Natural killer cell treated with Interleukin-12 subunit alpha and Interleukin-12 subunit beta and Interleukin-15 and Interleukin-18, amount 100 ng/mL, for 72 hours (primary cell): ENCODE measurements at regions not wholly inside any gene's neighbourhood (a gene's known extent, or its start where the extent isn't known, plus 50 kb on each side); places are given as distances from the start of the nearest gene placed in this dataset.
"Not testable (repeated sequence)": the region's sequence is repeated elsewhere in the genome, so short reads cannot be mapped to it uniquely, and the experiment has no call there.

Experiments used
- ATAC-seq, 2 donors: fragments of 150-1000 bp; cut with Tn5 transposase in 1 of 2; sonication (Bioruptor Pico), chemical (Tn5 transposase) in 1 of 2; 2 replicates each; pipeline ENCODE4 v1.10.0; 2021
- DNase-seq: peaks from one replicate; pipeline ENCODE4 v3.0.0; 2022; ENCODE audit warnings: low spot score
- H3K27ac Mint-ChIP-seq, 2 donors: 1 replicate in 1 of 2; 2 replicates in 1 of 2; pipeline ENCODE4 v1.8.0; 2022; ENCODE audit warnings: mixed read lengths in 2 of 2, mild to moderate bottlenecking in 1 of 2, moderate library complexity in 1 of 2
- H3K27me3 Mint-ChIP-seq, 2 donors: 1 replicate in 1 of 2; 2 replicates in 1 of 2; pipeline ENCODE4 v1.8.0; 2022; ENCODE audit warnings: mixed read lengths in 2 of 2
- H3K36me3 Mint-ChIP-seq: one replicate; pipeline ENCODE4 v1.8.0; 2022; ENCODE audit warnings: mixed read lengths
- H3K4me1 Mint-ChIP-seq, 2 donors: 1 replicate in 1 of 2; 2 replicates in 1 of 2; pipeline ENCODE4 v1.8.0; 2022; ENCODE audit warnings: low read depth in 2 of 2, mixed read lengths in 2 of 2, mild to moderate bottlenecking in 1 of 2
- H3K4me3 Mint-ChIP-seq: one replicate; pipeline ENCODE4 v1.8.0; 2022; ENCODE audit warnings: mixed read lengths
- H3K9me3 Mint-ChIP-seq: 2 replicates; pipeline ENCODE4 v1.8.0; 2022; ENCODE audit warnings: mixed read lengths

DNA sequence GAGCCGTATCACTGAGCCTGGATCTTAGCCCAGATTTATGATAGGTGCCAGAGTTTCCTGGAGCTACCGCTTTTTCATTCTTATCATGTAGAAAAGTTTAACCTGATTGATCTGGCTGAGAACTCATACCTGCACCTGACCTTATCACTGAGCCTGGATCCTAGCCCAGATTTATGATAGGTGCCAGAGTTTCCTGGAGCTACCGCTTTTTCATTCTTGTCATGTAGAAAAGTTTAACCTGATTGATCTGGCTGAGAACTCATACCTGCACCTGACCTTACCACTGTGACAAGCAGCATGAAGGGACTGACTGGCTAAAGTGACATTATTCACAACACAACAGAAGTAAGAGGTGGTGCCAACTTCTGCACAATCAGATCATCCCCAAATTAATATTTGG, 1188.1 kb upstream of the FLRT2 start:
- not testable (repeated sequence) for H3K27ac Mint-ChIP-seq, H3K4me3 Mint-ChIP-seq, ATAC-seq, DNase-seq, H3K4me1 Mint-ChIP-seq, H3K36me3 Mint-ChIP-seq, H3K27me3 Mint-ChIP-seq
- H3K9me3 Mint-ChIP-seq, result peaks cover 20% of the 10 kb centered on the region

GRCh38 chr14:84343656-84344055, 1186.3 kb upstream of the FLRT2 start:
- Mint-ChIP-seq H3K36me3 (no peaks in the 10 kb centered on the region), H3K27me3 (no peaks in the 10 kb centered on the region), H3K9me3 (peaks cover 17% of the 10 kb centered on the region), H3K4me3 (no peak overlapping the region), H3K4me1 (no peaks in the 10 kb centered on the region), H3K27ac (no peak overlapping the region)
- DNase-seq (no peak), ATAC-seq (no peak)

DNA sequence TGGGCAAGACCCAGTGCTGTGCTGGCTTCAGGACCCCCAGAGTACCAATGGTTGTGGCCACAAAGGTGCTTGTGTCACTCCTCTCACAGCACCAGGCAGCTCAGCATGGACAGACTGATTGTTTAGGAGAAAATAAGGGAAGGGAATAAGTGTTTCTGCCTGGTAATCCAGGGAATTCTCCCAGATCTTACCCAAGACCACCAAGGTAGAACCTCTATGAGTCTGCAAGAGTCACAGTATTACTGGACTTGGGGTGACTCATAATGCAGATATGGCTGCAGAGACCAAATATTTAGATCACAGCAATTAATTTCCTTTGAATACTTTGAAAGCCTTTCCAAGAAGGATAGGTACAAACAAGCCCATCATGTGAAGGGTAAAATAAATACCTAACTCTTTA, 1178.3 kb upstream of the FLRT2 start:
- no peak overlapping the region for H3K4me3 Mint-ChIP-seq
- H3K9me3 Mint-ChIP-seq, result peaks cover 32% of the 10 kb centered on the region
- no peaks in the 10 kb centered on the region for H3K4me1 Mint-ChIP-seq
- peaks cover 4% of the 10 kb centered on the region for H3K36me3 Mint-ChIP-seq
- H3K27ac Mint-ChIP-seq, result no peak overlapping the region
- ATAC-seq, result no peak
- H3K27me3 Mint-ChIP-seq, result no peaks in the 10 kb centered on the region
- no peak for DNase-seq

DNA sequence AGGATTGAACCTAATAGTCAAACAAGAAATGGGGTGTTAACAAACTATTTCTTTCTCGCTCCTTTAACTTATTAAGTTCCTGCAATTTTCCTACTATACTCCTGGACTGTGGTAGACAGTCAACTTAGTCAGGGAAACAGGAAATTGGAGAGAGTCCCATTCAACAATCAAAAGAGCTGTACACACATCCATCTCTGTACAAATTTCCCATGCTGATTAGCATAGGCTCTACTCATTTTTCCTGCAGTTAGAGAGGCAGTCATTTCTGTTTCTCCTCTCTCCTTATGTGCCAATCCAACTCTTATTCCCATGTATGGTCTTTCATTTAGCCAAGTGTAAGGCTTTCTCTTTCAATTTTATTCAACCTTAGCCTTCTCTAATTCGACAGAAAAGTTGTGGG, 1168.5 kb upstream of the FLRT2 start:
- no peaks in the 10 kb centered on the region for H3K36me3 Mint-ChIP-seq
- no peak for DNase-seq
- no peaks in the 10 kb centered on the region for H3K4me1 Mint-ChIP-seq
- H3K27ac Mint-ChIP-seq, result no peak overlapping the region
- peaks cover 22% of the 10 kb centered on the region for H3K9me3 Mint-ChIP-seq
- no peaks in the 10 kb centered on the region for H3K27me3 Mint-ChIP-seq
- H3K4me3 Mint-ChIP-seq, result no peak overlapping the region
- ATAC-seq, result no peak

- peaks cover 21% of the 10 kb centered on the region for H3K9me3 Mint-ChIP-seq
- ATAC-seq (no peak), DNase-seq (no peak)
- no peaks in the 10 kb centered on the region for H3K4me1 Mint-ChIP-seq
- no peak overlapping the region for H3K27ac Mint-ChIP-seq
- H3K36me3 Mint-ChIP-seq, result no peaks in the 10 kb centered on the region
- no peak overlapping the region for H3K4me3 Mint-ChIP-seq
- no peaks in the 10 kb centered on the region for H3K27me3 Mint-ChIP-seq
Observed at GRCh38 chr14:84375235-84375634, 1154.7 kb upstream of the FLRT2 start.

DNA sequence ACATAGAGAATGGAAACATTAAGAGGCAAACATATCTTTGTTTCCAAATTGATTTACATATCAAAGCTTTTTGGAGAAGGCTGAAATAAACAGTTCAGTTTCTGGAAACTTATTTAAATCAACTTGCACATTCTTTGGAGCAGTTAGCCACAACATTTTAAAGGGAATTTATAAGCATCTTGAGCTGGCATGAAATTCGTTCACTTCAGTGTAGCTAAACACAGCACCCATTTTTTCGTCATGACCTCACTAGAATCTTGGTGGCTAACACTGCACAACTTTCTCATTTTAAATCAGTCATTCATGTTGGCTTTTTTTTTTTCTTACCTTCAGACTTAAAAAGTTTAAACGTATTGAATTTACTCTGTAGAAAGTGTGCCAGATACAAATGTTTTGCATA, 1139.9 kb upstream of the FLRT2 start:
- H3K27ac Mint-ChIP-seq, result no peak overlapping the region
- DNase-seq, result no peak
- H3K36me3 Mint-ChIP-seq, result no peaks in the 10 kb centered on the region
- no peaks in the 10 kb centered on the region for H3K4me1 Mint-ChIP-seq
- peaks cover 19% of the 10 kb centered on the region for H3K9me3 Mint-ChIP-seq
- no peaks in the 10 kb centered on the region for H3K27me3 Mint-ChIP-seq
- no peak overlapping the region for H3K4me3 Mint-ChIP-seq
- no peak for ATAC-seq

- ATAC-seq (no peak), DNase-seq (no peak)
- Mint-ChIP-seq H3K4me1 (no peaks in the 10 kb centered on the region), H3K27ac (no peak overlapping the region), H3K27me3 (no peaks in the 10 kb centered on the region), H3K36me3 (no peaks in the 10 kb centered on the region), H3K4me3 (no peak overlapping the region), H3K9me3 (peaks cover 24% of the 10 kb centered on the region)
Observed at GRCh38 chr14:84397631-84398030, 1132.3 kb upstream of the FLRT2 start.

DNA sequence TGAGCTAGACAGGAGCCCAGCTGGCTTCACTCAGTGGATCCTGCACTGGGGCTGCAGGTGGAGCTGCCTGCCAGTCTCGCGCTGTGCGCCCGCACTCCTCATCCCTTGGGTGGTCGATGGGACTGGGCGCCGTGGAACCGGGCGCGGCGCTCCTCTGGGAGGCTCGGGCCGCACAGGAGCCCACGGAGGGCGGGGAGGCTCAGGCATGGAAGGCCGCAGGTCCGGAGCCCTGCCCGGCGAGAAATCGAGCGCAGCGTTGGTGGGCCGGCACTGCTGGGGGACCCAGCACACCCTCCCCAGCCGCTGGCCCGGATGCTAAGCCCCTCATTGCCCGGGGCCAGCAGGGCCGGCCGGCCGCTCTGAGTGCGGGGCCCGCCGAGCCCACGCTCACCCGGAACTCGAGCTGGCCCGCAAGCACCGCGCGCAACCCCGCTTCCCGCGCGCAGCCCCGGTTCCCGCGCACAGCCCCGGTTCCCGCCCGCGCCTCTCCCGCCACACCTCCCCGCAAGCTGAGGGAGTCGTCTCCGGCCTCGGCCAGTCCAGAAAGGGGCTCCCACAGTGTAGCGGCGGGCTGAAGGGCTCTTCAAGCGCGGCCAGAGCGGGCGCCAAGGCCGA, 1130.5 kb upstream of the FLRT2 start:
- no peak overlapping the region for H3K4me3 Mint-ChIP-seq
- no peak for ATAC-seq
- no peak for DNase-seq
- no peaks in the 10 kb centered on the region for H3K27me3 Mint-ChIP-seq
- H3K9me3 Mint-ChIP-seq, result peaks cover 19% of the 10 kb centered on the region
- H3K4me1 Mint-ChIP-seq, result no peaks in the 10 kb centered on the region
- no peak overlapping the region for H3K27ac Mint-ChIP-seq
- H3K36me3 Mint-ChIP-seq, result no peaks in the 10 kb centered on the region

- H3K4me1 Mint-ChIP-seq, result no peaks in the 10 kb centered on the region
- no peaks in the 10 kb centered on the region for H3K27me3 Mint-ChIP-seq
- H3K9me3 Mint-ChIP-seq, result peaks cover 9% of the 10 kb centered on the region
- DNase-seq (no peak), ATAC-seq (no peak)
- no peaks in the 10 kb centered on the region for H3K36me3 Mint-ChIP-seq
- H3K4me3 Mint-ChIP-seq, result no peak overlapping the region
- H3K27ac Mint-ChIP-seq, result no peak overlapping the region
Observed at GRCh38 chr14:84401631-84402030, 1128.3 kb upstream of the FLRT2 start.

GRCh38 chr14:84403585-84403984, 1126.4 kb upstream of the FLRT2 start:
- peaks cover 5% of the 10 kb centered on the region for H3K9me3 Mint-ChIP-seq
- H3K4me3 Mint-ChIP-seq, result no peak overlapping the region
- H3K4me1 Mint-ChIP-seq, result no peaks in the 10 kb centered on the region
- no peaks in the 10 kb centered on the region for H3K36me3 Mint-ChIP-seq
- no peak overlapping the region for H3K27ac Mint-ChIP-seq
- DNase-seq (no peak), ATAC-seq (no peak)
- no peaks in the 10 kb centered on the region for H3K27me3 Mint-ChIP-seq

GRCh38 chr14:84404246-84404645, 1125.7 kb upstream of the FLRT2 start:
- no peak for ATAC-seq

DNA sequence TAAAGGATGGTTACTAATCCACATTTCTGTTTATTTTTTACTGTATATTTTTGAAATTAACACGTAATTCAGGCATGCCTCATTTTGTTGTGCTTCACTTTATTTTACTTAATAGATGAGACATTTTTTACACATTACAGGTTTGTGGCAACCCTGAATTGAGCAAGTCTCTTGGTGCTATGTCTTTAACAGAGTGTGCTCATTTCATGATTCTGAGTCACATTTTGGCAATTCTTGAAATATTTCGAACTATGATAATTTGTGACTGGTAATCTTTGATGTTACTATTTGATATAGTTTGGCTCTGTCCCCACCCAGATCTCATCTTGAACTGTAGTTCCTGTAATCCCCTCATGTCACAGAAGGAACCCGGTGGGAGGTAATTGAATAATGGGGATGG, 1120.5 kb upstream of the FLRT2 start:
- H3K4me3 Mint-ChIP-seq, result no peak overlapping the region
- no peak overlapping the region for H3K27ac Mint-ChIP-seq
- peaks cover 11% of the 10 kb centered on the region for H3K9me3 Mint-ChIP-seq
- ATAC-seq (no peak), DNase-seq (no peak)
- no peaks in the 10 kb centered on the region for H3K27me3 Mint-ChIP-seq
- peaks cover 4% of the 10 kb centered on the region for H3K36me3 Mint-ChIP-seq
- H3K4me1 Mint-ChIP-seq, result no peaks in the 10 kb centered on the region

More at GRCh38 chr14:84404246-84404645, 1125.7 kb upstream of the FLRT2 start:
- no peak for DNase-seq
- Mint-ChIP-seq H3K4me1 (no peaks in the 10 kb centered on the region), H3K27ac (no peak overlapping the region), H3K4me3 (no peak overlapping the region), H3K27me3 (no peaks in the 10 kb centered on the region), H3K9me3 (peaks cover 5% of the 10 kb centered on the region), H3K36me3 (no peaks in the 10 kb centered on the region)

DNA sequence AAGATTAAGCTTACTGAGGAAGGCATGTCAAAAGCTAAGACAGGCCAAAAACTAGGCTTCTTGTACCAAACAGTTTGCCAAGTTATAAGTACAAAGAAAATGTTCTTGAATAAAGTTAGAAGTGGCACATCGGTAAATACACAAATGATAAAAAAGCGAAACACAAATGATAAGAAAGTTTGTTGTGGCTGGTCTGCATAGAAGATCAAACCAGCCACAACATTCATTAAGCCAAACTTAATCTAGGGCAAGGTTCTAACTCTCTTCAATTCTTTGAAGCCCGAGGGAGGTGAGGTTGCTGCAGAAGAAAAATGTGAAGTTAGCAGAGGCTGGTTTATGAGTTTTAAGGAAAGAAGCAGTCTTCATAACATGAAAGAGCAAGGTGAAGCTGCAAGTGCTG, 1119.6 kb upstream of the FLRT2 start:
- DNase-seq (no peak), ATAC-seq (no peak)
- Mint-ChIP-seq H3K9me3 (peaks cover 11% of the 10 kb centered on the region), H3K36me3 (peaks cover 4% of the 10 kb centered on the region), H3K27ac (no peak overlapping the region), H3K4me1 (no peaks in the 10 kb centered on the region), H3K27me3 (no peaks in the 10 kb centered on the region), H3K4me3 (no peak overlapping the region)

DNA sequence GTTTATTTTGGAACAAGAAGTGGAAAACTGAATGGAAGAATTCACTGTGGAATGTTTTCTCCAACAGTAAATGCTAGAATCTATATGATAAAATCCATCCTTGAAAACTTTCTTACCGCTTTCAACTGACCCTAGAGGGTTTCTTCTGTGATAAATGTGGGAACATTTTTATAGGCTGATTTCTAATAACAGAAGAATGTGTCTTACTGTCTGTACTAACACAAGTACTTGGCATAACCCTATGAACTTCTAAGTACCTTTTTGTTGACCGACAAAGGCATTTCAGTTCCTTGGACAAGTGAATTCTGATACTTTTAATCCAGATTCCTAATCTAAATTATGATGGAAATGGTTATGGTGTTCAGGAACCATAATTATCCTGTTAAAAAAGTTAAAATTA, 1109.7 kb upstream of the FLRT2 start:
- ATAC-seq, result no peak
- no peaks in the 10 kb centered on the region for H3K36me3 Mint-ChIP-seq
- DNase-seq, result no peak
- H3K27me3 Mint-ChIP-seq, result no peaks in the 10 kb centered on the region
- H3K27ac Mint-ChIP-seq, result no peak overlapping the region
- H3K4me3 Mint-ChIP-seq, result no peak overlapping the region
- no peaks in the 10 kb centered on the region for H3K4me1 Mint-ChIP-seq
- peaks cover 9% of the 10 kb centered on the region for H3K9me3 Mint-ChIP-seq

- Mint-ChIP-seq H3K4me3 (no peak overlapping the region), H3K36me3 (no peaks in the 10 kb centered on the region)
Observed at GRCh38 chr14:84421621-84422020, 1108.3 kb upstream of the FLRT2 start.

More at GRCh38 chr14:84421621-84422020, 1108.3 kb upstream of the FLRT2 start:
- ATAC-seq, result no peak
- H3K4me1 Mint-ChIP-seq, result no peaks in the 10 kb centered on the region
- H3K27ac Mint-ChIP-seq, result no peak overlapping the region
- no peaks in the 10 kb centered on the region for H3K27me3 Mint-ChIP-seq
- peaks cover 7% of the 10 kb centered on the region for H3K9me3 Mint-ChIP-seq
- no peak for DNase-seq
